C4-2B (cell line): ENCODE measurements at regions not wholly inside any gene's neighbourhood (a gene's known extent, or its start where the extent isn't known, plus 50 kb on each side); places are given as distances from the start of the nearest gene placed in this dataset.

ENCODE experiments used
- H3K27ac ChIP-seq: fragments of 450-650 bp; 2 replicates; pipeline ENCODE4 v1.5.1; 2017
- CTCF ChIP-seq: fragments of 450-650 bp; conservative IDR thresholded peaks from 2 replicates; pipeline ENCODE4 v1.5.1; 2017; ENCODE audit warnings: mild to moderate bottlenecking
- ZFX ChIP-seq: fragments of 450-650 bp; IDR thresholded peaks from 2 replicates; pipeline ENCODE4 v1.6.1; 2017

- TF ChIP-seq ZFX, result no peak
- TF ChIP-seq CTCF, result no peak
- H3K27ac ChIP-seq, result no peak overlapping the region
Measured at GRCh38 chr15:70244978-70245542, 147.3 kb upstream of the TLE3 start.

GRCh38 chr15:70243686-70244540, 146.2 kb upstream of the TLE3 start:
- H3K27ac ChIP-seq, result no peak overlapping the region
- TF ChIP-seq ZFX (no peak), CTCF (no peak)

GRCh38 chr15:70242951-70243685, 145.4 kb upstream of the TLE3 start:
- no peak overlapping the region for H3K27ac ChIP-seq
- TF ChIP-seq CTCF (no peak), ZFX (no peak)

GRCh38 chr15:70241561-70242320, 144.0 kb upstream of the TLE3 start:
- TF ChIP-seq ZFX (no peak), CTCF (no peak)

GRCh38 chr15:70240820-70241430, 143.2 kb upstream of the TLE3 start:
- H3K27ac ChIP-seq, result no peak overlapping the region
- TF ChIP-seq CTCF (no peak), ZFX (no peak)

More at GRCh38 chr15:70241561-70242320, 144.0 kb upstream of the TLE3 start:
- no peak overlapping the region for H3K27ac ChIP-seq

GRCh38 chr15:70240082-70240481, 142.4 kb upstream of the TLE3 start:
- TF ChIP-seq ZFX, result no peak
- no peak for TF ChIP-seq CTCF
- H3K27ac ChIP-seq, result no peak overlapping the region
